Loucy (cell line): ENCODE measurements at regions not wholly inside any gene's neighbourhood (a gene's known extent, or its start where the extent isn't known, plus 50 kb on each side); places are given as distances from the start of the nearest gene placed in this dataset.

Source experiments
- H2AFZ ChIP-seq: fragments of 200-600 bp; sonication (generic); 2 replicates; pipeline ENCODE4 v1.6.0; 2016; ENCODE audit warnings: antibody characterized with exemption, mild to moderate bottlenecking, low read length, moderate library complexity
- H3F3A ChIP-seq: fragments of 200-600 bp; 2 replicates; pipeline ENCODE4 v1.6.0; 2016; ENCODE audit warnings: antibody characterized with exemption, low read depth, mild to moderate bottlenecking
- H3K27me3 ChIP-seq: fragments of 200-600 bp; sonication (generic); 2 replicates; pipeline ENCODE4 v1.6.1; 2014; ENCODE audit warnings: low read length, mild to moderate bottlenecking; ENCODE audit not compliant: insufficient read depth, poor library complexity, severe bottlenecking
- H3K36me3 ChIP-seq: fragments of 200-600 bp; sonication (generic); 2 replicates; pipeline ENCODE4 v1.6.1; 2016; ENCODE audit warnings: low read length; ENCODE audit not compliant: insufficient read depth
- H3K4me1 ChIP-seq: fragments of 200-600 bp; sonication (generic); 2 replicates; pipeline ENCODE4 v1.5.1; 2014; ENCODE audit warnings: low read length, mild to moderate bottlenecking; ENCODE audit not compliant: insufficient read depth, poor library complexity, severe bottlenecking
- H3K4me2 ChIP-seq: fragments of 200-600 bp; sonication (generic); 2 replicates; pipeline ENCODE4 v1.6.0; 2014; ENCODE audit warnings: antibody characterized with exemption, low read length, low read depth, mild to moderate bottlenecking; ENCODE audit not compliant: poor library complexity, severe bottlenecking
- H3K4me3 ChIP-seq: fragments of 200-600 bp; sonication (generic); 2 replicates; pipeline ENCODE4 v1.5.1; 2014; ENCODE audit warnings: low read length, mild to moderate bottlenecking, mixed read lengths; ENCODE audit not compliant: poor library complexity, severe bottlenecking
- H3K79me2 ChIP-seq: fragments of 200-600 bp; sonication (generic); 2 replicates; pipeline ENCODE4 v1.6.1; 2014; ENCODE audit warnings: low read length; ENCODE audit not compliant: insufficient read depth
- H3K9ac ChIP-seq: fragments of 200-600 bp; sonication (generic); 2 replicates; pipeline ENCODE4 v1.6.0; 2014; ENCODE audit warnings: mild to moderate bottlenecking, low read depth, low read length, moderate library complexity; ENCODE audit not compliant: poor library complexity, severe bottlenecking
- H3K9me2 ChIP-seq: fragments of 200-600 bp; sonication (generic); replicated peaks from 2 replicates; pipeline ENCODE4 v1.6.1; 2016; ENCODE audit warnings: low read depth, low read length, mixed read lengths
- H3K9me3 ChIP-seq: fragments of 200-600 bp; sonication (generic); 2 replicates; pipeline ENCODE4 v1.6.1; 2014; ENCODE audit warnings: mild to moderate bottlenecking, antibody characterized with exemption, low read length, low read depth; ENCODE audit not compliant: insufficient read depth
- H4K20me1 ChIP-seq: fragments of 200-600 bp; sonication (generic); 2 replicates; pipeline ENCODE4 v1.6.0; 2014; ENCODE audit warnings: antibody characterized with exemption, low read length, mild to moderate bottlenecking; ENCODE audit not compliant: insufficient read depth, poor library complexity, severe bottlenecking
- EZH2phosphoT487 ChIP-seq: fragments of 200-600 bp; IDR thresholded peaks from 2 replicates; pipeline ENCODE4 v1.6.1; 2018; ENCODE audit warnings: antibody characterized with exemption, mild to moderate bottlenecking, moderate library complexity, borderline replicate concordance
- TF ChIP-seq, protein P1 (sequence below): fragments of 200-600 bp; sonication (generic); conservative IDR thresholded peaks from 2 replicates; pipeline ENCODE4 v1.5.1; 2014; ENCODE audit warnings: mild to moderate bottlenecking, antibody characterized with exemption, low read length

DNA sequence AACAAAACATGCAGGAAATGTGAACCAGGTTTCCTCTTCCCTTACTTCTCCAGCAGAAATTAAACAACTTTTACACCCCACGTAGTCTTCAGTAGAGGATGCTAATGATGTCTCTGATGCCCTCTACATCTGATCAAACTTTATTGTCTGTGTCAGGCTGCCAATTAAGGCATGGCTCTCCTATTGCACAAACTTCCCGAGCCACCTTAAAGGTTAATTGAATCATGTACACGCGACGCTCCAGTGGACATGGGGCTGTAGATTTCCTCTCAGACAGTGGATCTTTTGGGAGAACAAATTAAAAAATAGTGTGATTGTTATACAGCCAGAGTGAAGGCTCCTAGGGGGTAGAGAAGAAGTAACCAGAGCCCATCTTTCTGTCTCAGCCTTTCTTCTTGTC lies 301.6 kb downstream of the SMAD2 start:
- no peak for TF ChIP-seq EZH2phosphoT487
- TF ChIP-seq, protein P1, sequence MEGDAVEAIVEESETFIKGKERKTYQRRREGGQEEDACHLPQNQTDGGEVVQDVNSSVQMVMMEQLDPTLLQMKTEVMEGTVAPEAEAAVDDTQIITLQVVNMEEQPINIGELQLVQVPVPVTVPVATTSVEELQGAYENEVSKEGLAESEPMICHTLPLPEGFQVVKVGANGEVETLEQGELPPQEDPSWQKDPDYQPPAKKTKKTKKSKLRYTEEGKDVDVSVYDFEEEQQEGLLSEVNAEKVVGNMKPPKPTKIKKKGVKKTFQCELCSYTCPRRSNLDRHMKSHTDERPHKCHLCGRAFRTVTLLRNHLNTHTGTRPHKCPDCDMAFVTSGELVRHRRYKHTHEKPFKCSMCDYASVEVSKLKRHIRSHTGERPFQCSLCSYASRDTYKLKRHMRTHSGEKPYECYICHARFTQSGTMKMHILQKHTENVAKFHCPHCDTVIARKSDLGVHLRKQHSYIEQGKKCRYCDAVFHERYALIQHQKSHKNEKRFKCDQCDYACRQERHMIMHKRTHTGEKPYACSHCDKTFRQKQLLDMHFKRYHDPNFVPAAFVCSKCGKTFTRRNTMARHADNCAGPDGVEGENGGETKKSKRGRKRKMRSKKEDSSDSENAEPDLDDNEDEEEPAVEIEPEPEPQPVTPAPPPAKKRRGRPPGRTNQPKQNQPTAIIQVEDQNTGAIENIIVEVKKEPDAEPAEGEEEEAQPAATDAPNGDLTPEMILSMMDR = no peak
- no peaks in the 10 kb centered on the region for H3K27me3 ChIP-seq
- no peak overlapping the region for H3K4me2 ChIP-seq
- no peak overlapping the region for H3K9ac ChIP-seq
- H3K79me2 ChIP-seq = no peaks in the 10 kb centered on the region
- H3F3A ChIP-seq = no peaks in the 10 kb centered on the region
- no peaks in the 10 kb centered on the region for H3K36me3 ChIP-seq
- H3K4me3 ChIP-seq = no peak overlapping the region
- H4K20me1 ChIP-seq = no peaks in the 10 kb centered on the region
- no peaks in the 10 kb centered on the region for H3K9me3 ChIP-seq
- no peaks in the 10 kb centered on the region for H3K9me2 ChIP-seq
- no peak overlapping the region for H2AFZ ChIP-seq
- H3K4me1 ChIP-seq = no peaks in the 10 kb centered on the region

DNA sequence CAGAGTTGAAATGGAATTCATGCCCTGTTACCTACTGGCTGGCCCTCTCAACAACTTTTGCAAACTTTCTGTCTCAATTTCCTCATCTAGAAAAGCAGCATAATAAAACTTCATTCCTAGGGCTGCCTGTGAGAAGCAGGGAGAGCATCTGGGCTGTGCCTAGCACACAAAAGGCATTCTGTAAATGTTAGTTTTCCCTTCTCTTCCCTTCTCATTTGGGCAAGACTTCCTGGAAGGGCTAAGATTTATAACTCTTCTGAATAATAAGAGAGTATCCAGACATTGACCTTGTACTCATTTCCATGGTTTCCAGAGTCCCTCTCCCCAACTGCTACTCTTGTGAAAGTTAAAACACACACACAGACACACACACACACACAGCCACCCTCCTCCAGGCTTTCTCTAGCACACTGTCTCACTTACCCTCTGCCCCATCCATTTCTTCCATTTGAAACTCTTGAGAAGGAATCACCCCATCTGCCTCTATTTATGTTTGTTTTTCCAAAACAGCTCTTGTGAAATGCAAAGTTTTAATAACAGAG lies 302.1 kb downstream of the SMAD2 start:
- no peaks in the 10 kb centered on the region for H3K36me3 ChIP-seq
- H4K20me1 ChIP-seq = no peaks in the 10 kb centered on the region
- no peak for TF ChIP-seq EZH2phosphoT487
- TF ChIP-seq, protein P1 = no peak
- H3F3A ChIP-seq = no peaks in the 10 kb centered on the region
- no peaks in the 10 kb centered on the region for H3K9me2 ChIP-seq
- no peak overlapping the region for H3K9ac ChIP-seq
- no peaks in the 10 kb centered on the region for H3K79me2 ChIP-seq
- H3K4me2 ChIP-seq = no peak overlapping the region
- no peaks in the 10 kb centered on the region for H3K27me3 ChIP-seq
- H2AFZ ChIP-seq = no peak overlapping the region
- H3K4me3 ChIP-seq = no peak overlapping the region
- no peaks in the 10 kb centered on the region for H3K4me1 ChIP-seq
- H3K9me3 ChIP-seq = no peaks in the 10 kb centered on the region

DNA sequence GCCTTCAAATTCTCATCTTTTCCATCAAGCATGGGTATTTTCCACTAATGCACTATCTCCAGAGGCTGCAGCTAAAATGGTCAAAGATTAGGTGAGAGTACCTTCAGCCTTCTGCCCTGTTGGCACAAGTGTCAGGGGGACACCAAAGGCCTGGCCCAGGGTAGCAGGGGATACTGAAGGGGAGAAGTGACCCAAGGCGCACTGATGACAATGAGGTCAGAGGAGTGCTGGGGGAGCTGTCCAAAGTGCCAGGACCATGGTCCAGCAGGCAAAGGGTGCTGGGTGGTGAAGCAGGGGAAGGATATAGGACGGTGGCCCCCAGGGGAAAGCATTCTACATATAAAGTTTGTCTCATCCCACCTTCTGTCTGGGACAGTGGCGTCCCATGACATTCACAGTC lies 303.4 kb downstream of the SMAD2 start:
- no peaks in the 10 kb centered on the region for H3F3A ChIP-seq
- TF ChIP-seq, protein P1 = no peak
- TF ChIP-seq EZH2phosphoT487 = no peak
- no peaks in the 10 kb centered on the region for H3K9me3 ChIP-seq
- no peak overlapping the region for H3K4me2 ChIP-seq
- H3K9ac ChIP-seq = no peak overlapping the region
- no peak overlapping the region for H3K4me3 ChIP-seq
- no peaks in the 10 kb centered on the region for H3K9me2 ChIP-seq
- H3K4me1 ChIP-seq = no peaks in the 10 kb centered on the region
- H3K27me3 ChIP-seq = no peaks in the 10 kb centered on the region
- H4K20me1 ChIP-seq = no peaks in the 10 kb centered on the region
- no peak overlapping the region for H2AFZ ChIP-seq
- H3K36me3 ChIP-seq = no peaks in the 10 kb centered on the region
- H3K79me2 ChIP-seq = no peaks in the 10 kb centered on the region
